GM19395 (cell line): ENCODE measurements at regions not wholly inside any gene's neighbourhood (a gene's known extent, or its start where the extent isn't known, plus 50 kb on each side); places are given as distances from the start of the nearest gene placed in this dataset.

Experiments used
- ATAC-seq: cut with Tn5 transposase; IDR thresholded peaks from one replicate; pipeline ENCODE4 v1.9.1; 2021; ENCODE audit warnings: mild to moderate bottlenecking, moderate library complexity; ENCODE audit not compliant: unreplicated experiment

DNA sequence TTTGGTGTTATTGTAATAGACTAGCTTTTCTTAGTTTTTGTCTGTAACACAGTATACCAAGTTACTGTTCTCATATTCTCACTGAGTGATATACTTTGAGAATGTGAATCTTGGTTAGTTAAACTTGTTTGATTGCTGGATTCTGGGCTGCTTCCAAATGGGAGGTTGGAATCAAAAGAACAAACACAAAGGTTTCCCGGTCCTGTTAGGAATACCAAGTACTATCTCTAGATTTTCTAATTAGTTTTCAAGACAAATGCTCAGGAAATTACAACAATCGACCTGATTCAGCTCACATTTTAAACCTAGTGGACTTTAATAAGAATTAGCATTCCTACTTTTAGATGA, 244.3 kb downstream of the CSNK1G3 start:
- no peak for ATAC-seq

- no peak for ATAC-seq
These were observed 243.8 kb downstream of the CSNK1G3 start for GRCh38 chr5:123755653-123756317.

DNA sequence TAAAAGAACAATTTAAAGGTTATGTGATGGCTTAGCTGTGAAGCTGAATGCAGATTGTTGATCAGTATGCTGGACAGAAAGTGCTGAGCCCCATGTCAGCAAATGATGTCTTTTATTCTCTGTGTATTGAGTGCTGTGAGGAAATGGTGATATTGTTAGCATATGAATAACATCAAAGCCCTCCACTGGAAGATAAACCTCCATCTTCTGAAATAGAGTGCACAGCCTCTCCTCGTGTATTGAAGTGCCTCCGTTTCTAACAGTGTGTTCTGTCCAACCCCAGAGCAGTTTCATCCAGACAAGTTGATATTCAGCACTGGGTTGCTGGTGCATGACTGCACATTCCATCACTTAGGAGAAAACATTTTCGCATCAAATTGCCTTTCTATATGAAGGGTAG, 242.9 kb downstream of the CSNK1G3 start:
- no peak for ATAC-seq

GRCh38 chr5:123753937-123754891, 242.2 kb downstream of the CSNK1G3 start:
- ATAC-seq = no peak

GRCh38 chr5:123753180-123753936, 241.4 kb downstream of the CSNK1G3 start:
- no peak for ATAC-seq

DNA sequence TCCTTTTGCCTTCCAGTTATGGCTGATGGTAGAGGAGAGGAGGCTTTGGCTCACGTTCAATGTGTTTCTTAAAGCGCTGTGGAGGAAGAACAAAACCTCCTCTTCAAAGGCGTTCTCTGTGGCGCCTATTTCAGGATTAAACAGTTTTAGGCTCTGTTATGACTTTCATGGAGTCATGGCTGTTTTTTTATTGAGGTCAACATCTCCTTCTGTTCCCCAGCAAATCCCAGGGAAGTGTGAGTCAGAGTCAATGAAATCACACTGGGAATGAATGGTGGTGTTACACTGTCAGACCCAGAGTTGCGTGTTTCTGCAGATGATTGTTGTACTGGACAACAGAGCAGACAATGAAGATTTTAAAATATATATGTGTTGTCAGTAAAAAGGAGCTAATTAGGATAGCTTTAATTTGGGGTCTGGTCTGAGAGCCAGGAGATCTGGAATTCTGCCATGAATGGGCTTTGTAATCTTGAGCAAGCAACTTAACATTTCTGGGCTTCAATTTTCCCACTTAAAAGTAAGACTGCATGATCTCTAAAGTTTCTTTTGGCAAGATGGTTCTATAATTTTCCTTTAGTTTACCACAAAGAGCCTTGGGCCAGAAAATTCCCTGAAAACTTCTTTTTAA, 240.7 kb downstream of the CSNK1G3 start:
- ATAC-seq = no peak

- ATAC-seq = no peak
These were observed 239.7 kb downstream of the CSNK1G3 start for GRCh38 chr5:123751670-123752069.

GRCh38 chr5:123748239-123748638, 236.3 kb downstream of the CSNK1G3 start:
- ATAC-seq = no peak

GRCh38 chr5:123746683-123747360, 234.8 kb downstream of the CSNK1G3 start:
- no peak for ATAC-seq

GRCh38 chr5:123743990-123744583, 232.1 kb downstream of the CSNK1G3 start:
- ATAC-seq = no peak

DNA sequence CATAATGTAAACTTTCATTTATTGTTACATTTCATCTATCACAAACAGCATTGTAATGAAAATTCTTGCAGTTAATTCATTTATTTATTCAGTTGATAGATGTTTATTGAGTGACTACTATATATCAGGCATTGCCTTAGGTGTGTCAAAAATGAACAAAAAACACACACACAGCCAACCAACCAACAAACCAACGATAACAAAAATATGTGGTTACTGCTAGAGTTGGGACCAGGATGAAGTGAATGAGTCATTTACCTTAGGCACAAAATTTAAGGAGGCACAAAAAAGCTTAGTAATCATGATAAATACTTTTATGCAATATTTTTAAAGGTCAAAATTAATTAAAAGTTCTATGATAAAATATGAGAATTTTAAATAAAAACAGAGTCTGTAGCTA, 223.4 kb downstream of the CSNK1G3 start:
- ATAC-seq = no peak

DNA sequence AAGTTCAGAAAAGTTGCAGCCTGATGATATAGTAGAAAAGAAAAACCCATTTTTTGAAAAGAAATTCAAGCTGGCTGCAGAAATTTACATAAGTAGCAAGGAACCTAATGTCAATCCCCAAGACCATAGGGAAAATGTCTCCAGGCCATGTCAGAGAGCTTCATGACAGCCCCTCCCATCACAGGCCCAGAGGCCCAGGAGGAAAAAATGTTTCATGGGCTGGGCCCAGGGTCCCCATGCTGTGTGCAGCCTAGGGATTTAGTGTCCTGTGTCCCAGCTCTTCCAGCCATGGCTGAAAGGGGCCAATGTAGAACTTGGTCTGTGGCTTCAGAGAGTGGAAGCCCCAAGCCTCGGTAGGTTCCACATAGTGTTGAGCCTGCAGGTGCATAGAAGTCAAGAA, 220.3 kb downstream of the CSNK1G3 start:
- ATAC-seq = no peak

- no peak for ATAC-seq
These were observed 210.5 kb downstream of the CSNK1G3 start for GRCh38 chr5:123722451-123722850.

GRCh38 chr5:123721675-123722276, 209.8 kb downstream of the CSNK1G3 start:
- no peak for ATAC-seq

DNA sequence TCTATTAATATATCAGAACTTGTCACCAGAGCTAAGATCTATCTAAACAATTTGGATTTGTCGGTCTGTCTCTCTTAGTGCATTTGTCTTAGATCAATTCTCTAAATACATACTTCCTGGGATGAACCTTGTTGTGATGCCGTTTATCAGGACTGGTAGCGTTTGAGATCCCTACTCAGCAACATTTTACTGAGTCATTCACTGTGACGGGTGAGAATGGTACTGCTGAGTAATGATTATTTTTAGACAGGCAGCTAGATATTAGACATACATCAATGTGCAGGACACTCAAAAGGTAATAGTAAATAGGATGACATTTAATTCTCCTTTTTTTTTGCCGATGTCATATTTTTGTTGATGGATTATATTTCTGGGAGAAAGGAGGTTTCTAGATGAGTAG, 209.0 kb downstream of the CSNK1G3 start:
- ATAC-seq = no peak

DNA sequence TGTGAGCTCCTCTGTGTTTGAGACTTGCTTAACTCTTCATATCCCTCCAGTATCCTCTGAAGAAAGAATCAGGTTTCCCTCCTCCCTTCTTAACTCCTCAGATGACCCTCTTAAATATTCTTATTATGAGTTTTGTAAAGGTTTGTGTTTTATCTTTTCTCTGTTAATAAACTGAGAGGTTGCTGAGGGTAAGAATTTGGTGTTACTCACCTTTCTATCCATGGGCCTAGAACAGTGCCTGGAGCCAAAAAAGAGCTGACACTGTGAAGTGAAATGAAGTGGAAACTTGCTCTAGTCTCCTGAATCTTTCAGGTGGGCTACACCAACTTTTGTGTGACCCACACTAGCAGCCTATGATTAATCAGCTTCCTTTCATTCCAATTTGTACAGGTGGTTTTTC, 208.4 kb downstream of the CSNK1G3 start:
- no peak for ATAC-seq

DNA sequence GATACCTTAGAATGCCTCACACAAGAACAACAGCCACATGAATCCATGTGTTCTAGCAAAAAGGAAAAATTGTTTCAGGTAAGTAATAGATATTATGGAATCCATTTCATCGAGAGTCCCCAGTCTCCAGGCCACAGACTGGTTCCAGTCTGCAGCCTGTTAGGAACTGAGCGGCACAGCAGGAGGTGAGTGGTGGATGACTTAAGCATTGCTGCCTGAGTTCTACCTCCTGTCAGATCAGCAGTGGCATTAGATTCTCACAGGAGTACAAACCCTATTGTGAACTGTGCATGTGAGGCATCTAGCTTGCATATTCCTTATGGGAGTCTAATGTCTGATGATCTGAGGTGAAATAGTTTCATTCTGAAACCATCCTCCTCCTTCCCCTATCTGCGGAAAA, 207.0 kb downstream of the CSNK1G3 start:
- ATAC-seq = no peak

- ATAC-seq = no peak
These were observed 206.3 kb downstream of the CSNK1G3 start for GRCh38 chr5:123718238-123718637.

GRCh38 chr5:123717139-123717538, 205.2 kb downstream of the CSNK1G3 start:
- no peak for ATAC-seq

- no peak for ATAC-seq
These were observed 198.1 kb downstream of the CSNK1G3 start for GRCh38 chr5:123710031-123710430.
